Adrenal gland (tissue), 9 donors: ENCODE measurements at regions not wholly inside any gene's neighbourhood (a gene's known extent, or its start where the extent isn't known, plus 50 kb on each side); places are given as distances from the start of the nearest gene placed in this dataset.

Source experiments
- DNase-seq, 7 donors: peaks; one replicate each; pipeline ENCODE4 v3.0.0-alpha.2; 2019 to 2020
- H3K27ac ChIP-seq, 5 donors: fragments of 200-600 bp; sonication (generic) in 4 of 5; 1 replicate in 3 of 5; 2 replicates in 2 of 5; pipeline versions ENCODE4 v1.5.1 to v1.8.0; 2016 to 2020; ENCODE audit warnings: mild to moderate bottlenecking in 1 of 5
- H3K27me3 ChIP-seq: fragments of 200-600 bp; 2 replicates; pipeline ENCODE4 v1.8.0; 2021
- H3K36me3 ChIP-seq, 2 donors: fragments of 200-600 bp; replicated peaks in 1 of 2; 1 replicate in 1 of 2; 2 replicates in 1 of 2; pipeline versions ENCODE4 v1.5.1 to v1.8.0; 2018 to 2022
- H3K4me1 ChIP-seq, 2 donors: fragments of 200-600 bp; replicated peaks in 1 of 2; 1 replicate in 1 of 2; 2 replicates in 1 of 2; pipeline versions ENCODE4 v1.5.1 to v1.8.0; 2018 to 2021
- H3K4me3 ChIP-seq, 4 donors: fragments of 200-600 bp; sonication (generic) in 3 of 4; one replicate each; pipeline ENCODE4 v1.5.1; 2016 to 2018
- H3K9me3 ChIP-seq, 3 donors: fragments of 200-600 bp; sonication (generic) in 1 of 3; replicated peaks in 1 of 3; 1 replicate in 2 of 3; 2 replicates in 1 of 3; pipeline versions ENCODE4 v1.5.1 to v1.8.0; 2016 to 2021
- POLR2A ChIP-seq, 2 donors: fragments of 450-650 bp; IDR thresholded peaks; one replicate each; pipeline ENCODE4 v1.6.1; 2017; ENCODE audit warnings: antibody characterized with exemption in 2 of 2, mild to moderate bottlenecking in 2 of 2, moderate library complexity in 1 of 2
- WGBS, 4 donors: extraction: QIAGEN DNeasy Blood & Tissue Kit in 2 of 4; methylation state at CpG; one replicate each; pipeline versions ENCODE4 v1.1.5 to v1.1.7; 2013 to 2017; 5-methylcytosine and 5-hydroxymethylcytosine counted together
- intact Hi-C, 2 donors: fragments of 100-400 bp; cut with DNase I; formaldehyde crosslinking; loops; one replicate each; pipeline versions ENCODE4 v1.14.1 to v1.15.0; 2022 to 2023
- TF ChIP-seq, protein P1 (sequence below), 6 experiments: fragments of 450-650 bp in 4 of 6; fragments of 200-600 bp in 2 of 6; sonication (generic) in 1 of 6; IDR thresholded peaks; 1 replicate in 5 of 6; 2 replicates in 1 of 6; pipeline versions ENCODE4 v1.5.1 to v1.8.0; 2016 to 2021; ENCODE audit warnings: antibody characterized with exemption in 6 of 6, mild to moderate bottlenecking in 2 of 6, moderate library complexity in 1 of 6
- donor health status: healthy with polysubstance abuse.
- donor health status: Bipolar disorder and iron deficiency.
- donor health status: DM: yes; HTN: yes; CAD: no.
- donor health status: DM: no; HTN: no; CAD: no.
- donor health status: DM: no; HTN: no; CAD: no.

- Histone ChIP-seq H3K9me3 (no peaks in the 10 kb centered on the region), H3K27me3 (no peaks in the 10 kb centered on the region), H3K4me3 (no peak overlapping the region), H3K27ac (no peak overlapping the region), H3K36me3 (no peaks in the 10 kb centered on the region), H3K4me1 (no peaks in the 10 kb centered on the region)
- intact Hi-C loops, result no loop called here
- DNase-seq, result no peak
- WGBS, 4 donors, result 23 to 87% (median 54%) methylated on average over 1 of the region's 1 CpG
- TF ChIP-seq, protein P1, sequence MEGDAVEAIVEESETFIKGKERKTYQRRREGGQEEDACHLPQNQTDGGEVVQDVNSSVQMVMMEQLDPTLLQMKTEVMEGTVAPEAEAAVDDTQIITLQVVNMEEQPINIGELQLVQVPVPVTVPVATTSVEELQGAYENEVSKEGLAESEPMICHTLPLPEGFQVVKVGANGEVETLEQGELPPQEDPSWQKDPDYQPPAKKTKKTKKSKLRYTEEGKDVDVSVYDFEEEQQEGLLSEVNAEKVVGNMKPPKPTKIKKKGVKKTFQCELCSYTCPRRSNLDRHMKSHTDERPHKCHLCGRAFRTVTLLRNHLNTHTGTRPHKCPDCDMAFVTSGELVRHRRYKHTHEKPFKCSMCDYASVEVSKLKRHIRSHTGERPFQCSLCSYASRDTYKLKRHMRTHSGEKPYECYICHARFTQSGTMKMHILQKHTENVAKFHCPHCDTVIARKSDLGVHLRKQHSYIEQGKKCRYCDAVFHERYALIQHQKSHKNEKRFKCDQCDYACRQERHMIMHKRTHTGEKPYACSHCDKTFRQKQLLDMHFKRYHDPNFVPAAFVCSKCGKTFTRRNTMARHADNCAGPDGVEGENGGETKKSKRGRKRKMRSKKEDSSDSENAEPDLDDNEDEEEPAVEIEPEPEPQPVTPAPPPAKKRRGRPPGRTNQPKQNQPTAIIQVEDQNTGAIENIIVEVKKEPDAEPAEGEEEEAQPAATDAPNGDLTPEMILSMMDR (IDR thresholded peaks at IDR 0.05), result no peak
- no peak for TF ChIP-seq POLR2A (IDR thresholded peaks at IDR 0.05)
These were observed 436.8 kb upstream of the CWC22 start for GRCh38 chr2:180443888-180444287.

GRCh38 chr2:180442860-180443644 lies 436.0 kb upstream of the CWC22 start:
- Histone ChIP-seq H3K4me3 (no peak overlapping the region), H3K36me3 (no peaks in the 10 kb centered on the region), H3K27me3 (no peaks in the 10 kb centered on the region), H3K4me1 (no peaks in the 10 kb centered on the region), H3K9me3 (no peaks in the 10 kb centered on the region), H3K27ac (no peak overlapping the region)
- no peak for TF ChIP-seq POLR2A (IDR thresholded peaks at IDR 0.05)
- intact Hi-C loops, result no loop called here
- 88 to 97% (median 91%) methylated on average over 1 of the region's 1 CpG for WGBS, 4 donors
- no peak for DNase-seq

DNA sequence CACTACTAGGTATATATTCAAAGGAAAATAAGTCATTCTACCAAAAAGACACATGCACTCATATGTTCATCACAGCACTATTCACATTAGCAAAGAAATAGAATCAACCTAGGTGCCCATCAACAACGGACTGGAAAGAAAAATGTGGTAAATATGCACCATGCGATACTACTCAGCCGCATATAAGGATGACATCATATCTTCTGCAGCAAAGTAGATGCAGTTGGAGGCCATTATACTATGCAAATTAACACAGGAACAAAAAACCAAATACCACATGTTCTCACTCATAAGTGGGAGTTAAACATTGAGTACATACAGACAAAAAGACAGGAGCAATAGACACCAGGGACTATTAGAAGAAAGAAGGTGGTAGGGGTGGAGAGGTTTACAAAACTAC lies 412.1 kb upstream of the CWC22 start:
- Histone ChIP-seq H3K4me3 (no peak overlapping the region), H3K36me3 (no peaks in the 10 kb centered on the region), H3K27ac (no peak overlapping the region), H3K9me3 (no peaks in the 10 kb centered on the region), H3K4me1 (no peaks in the 10 kb centered on the region), H3K27me3 (no peaks in the 10 kb centered on the region)
- 88 to 92% (median 90%) methylated on average over 3 of the region's 3 CpGs for WGBS, 4 donors
- no peak for DNase-seq
- TF ChIP-seq, protein P1 (IDR thresholded peaks at IDR 0.05), result no peak
- TF ChIP-seq POLR2A (IDR thresholded peaks at IDR 0.05), result no peak
- intact Hi-C loops, result no loop called here

DNA sequence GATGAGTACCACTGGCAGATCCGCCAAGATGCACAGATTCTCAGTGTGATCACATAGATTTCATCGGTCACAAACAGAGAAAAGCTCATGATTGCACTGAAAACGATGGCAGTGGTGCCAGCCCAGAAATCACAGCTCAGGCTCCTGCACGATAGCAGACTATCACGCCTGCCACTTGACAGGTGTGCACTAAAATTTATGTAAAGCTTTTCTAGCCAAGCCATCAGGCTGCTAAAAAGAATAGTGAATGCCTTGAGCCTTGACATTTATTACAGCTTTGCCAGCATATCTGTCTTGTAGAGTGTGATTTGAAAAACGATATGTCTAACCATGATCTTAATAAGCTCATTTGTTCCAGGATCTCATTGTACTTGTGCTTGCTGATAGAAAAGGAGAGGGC lies 409.5 kb upstream of the CWC22 start:
- WGBS, 4 donors, result 55 to 63% (median 58%) methylated on average over 6 of the region's 6 CpGs

More for the DNA sequence above, 409.5 kb upstream of the CWC22 start:
- intact Hi-C loops, result no loop called here
- H3K9me3 ChIP-seq, result no peaks in the 10 kb centered on the region
- H3K4me3 ChIP-seq, result no peak overlapping the region
- H3K27me3 ChIP-seq, result no peaks in the 10 kb centered on the region
- no peak overlapping the region for H3K27ac ChIP-seq
- no peaks in the 10 kb centered on the region for H3K36me3 ChIP-seq
- DNase-seq, result no peak
- TF ChIP-seq POLR2A (IDR thresholded peaks at IDR 0.05), result no peak
- TF ChIP-seq, protein P1 (IDR thresholded peaks at IDR 0.05), result no peak
- H3K4me1 ChIP-seq, result no peaks in the 10 kb centered on the region
